ENCODE measurements at regions not wholly inside any gene's neighbourhood (a gene's known extent, or its start where the extent isn't known, plus 50 kb on each side); places are given as distances from the start of the nearest gene placed in this dataset.

DNA sequence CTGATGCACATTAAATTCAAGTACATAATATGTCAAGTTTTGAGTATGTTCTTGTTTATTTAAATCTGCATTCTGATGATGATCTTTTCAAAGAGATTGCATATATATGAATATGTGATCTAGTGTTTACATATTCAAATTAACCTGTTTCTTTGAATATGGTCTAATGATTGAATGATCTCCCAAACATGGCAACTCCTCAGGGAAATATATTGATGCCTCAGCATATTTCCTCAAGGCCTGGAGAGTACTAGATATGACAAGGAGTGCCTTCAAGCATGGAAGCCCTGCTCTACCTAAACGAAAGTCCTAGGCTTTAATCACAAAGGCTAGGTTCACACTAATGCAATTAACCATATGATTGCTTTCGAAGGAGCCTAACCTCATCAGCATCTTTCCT is 532.8 kb downstream of the ZIC1 start:
- DNase-seq, result no peak

DNA sequence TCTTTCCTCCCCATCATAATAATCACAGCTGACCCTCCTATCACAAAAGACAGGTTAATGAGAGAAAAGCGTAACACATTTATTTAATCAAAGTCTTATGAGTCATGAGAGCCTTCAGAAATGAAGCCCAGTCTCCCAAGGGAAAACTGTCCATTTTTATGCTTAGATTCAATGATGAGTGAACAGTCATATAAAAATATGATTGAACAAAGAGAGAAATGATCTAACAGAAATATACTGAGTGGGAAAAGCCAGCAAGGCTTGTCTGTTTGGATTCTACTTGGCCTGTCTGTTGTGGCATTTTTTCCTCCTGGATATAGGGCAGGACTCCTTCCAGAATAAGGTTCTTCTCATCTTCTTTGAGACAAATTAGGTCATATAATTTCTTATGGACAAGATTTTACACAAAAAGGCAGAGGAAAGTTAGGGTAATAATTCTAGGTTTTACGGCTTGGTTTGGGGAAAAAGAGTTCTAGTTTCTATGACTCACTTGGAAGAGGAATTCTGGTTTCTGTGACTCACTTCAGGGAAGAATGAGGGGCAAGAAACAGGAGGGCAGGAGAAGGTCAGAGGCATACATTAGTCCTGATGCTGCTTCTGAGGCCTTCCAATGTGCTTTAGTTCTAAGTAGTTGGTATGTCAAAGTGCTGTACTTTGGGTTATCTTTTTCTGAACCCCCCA is 534.2 kb downstream of the ZIC1 start:
- DNase-seq, result no peak

DNA sequence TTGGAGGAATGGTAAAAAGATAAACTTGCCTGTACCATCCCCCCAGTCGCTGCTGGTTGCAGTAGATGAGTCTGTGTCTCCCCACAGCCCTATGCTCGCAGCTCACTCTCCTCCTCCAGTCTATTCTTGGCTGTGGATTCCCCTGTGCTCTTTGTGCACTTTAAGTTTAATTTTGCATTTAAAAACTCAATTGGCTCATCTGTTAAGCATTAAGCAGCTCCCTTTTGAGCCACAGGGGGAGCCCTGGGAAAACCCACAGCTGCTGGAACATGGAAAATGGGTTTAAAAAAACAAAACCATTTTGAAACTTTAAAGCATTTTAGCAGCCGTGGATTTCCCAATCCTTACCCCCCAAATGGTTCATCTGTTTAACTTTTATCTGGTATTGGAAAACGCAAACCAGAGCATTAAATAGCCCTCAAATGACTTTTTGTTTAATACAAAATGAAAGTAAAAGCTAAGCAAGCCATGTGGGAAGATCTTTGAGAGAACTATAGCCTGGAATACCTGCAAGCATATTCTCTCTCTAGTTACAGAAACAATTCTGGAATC is 536.9 kb downstream of the ZIC1 start:
- DNase-seq, result no peak

DNA sequence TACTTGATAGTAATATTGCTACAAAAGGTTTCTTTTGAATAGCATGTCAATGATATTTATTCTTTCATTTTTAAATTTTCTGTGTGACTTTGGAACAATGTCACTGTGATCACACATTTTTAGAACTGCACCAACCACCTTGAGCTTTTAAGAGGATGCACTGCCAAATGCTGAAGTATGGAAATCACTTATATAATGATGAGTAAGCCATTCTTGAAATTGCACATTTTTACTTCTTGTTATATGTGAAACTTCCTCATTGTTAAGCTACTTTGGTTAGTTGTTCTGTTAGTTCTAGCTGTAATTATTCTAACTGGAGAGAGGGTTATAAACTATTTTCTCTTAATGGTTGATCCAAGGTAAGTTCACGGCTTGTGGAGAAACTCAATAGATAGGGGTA is 547.5 kb downstream of the ZIC1 start:
- DNase-seq, result no peak

DNA sequence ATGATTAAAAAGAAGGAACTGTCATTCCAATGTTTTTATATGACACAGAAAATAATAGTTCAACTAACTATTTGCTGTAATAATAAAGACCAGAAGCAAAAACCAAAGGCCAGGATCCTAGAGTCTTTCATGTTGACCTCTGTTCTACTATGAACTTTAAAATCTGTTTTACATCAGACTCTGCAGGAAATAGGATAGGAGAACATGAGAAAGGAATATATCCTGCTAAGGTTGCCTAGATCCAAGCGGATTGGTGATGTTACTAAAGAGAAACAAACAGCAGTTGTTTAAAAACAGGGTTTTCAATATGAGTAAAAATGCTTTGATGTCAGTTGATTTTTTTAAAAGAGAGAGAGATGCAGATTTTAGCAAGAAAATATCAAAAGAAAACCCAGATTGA is 549.6 kb downstream of the ZIC1 start:
- no peak for DNase-seq

DNA sequence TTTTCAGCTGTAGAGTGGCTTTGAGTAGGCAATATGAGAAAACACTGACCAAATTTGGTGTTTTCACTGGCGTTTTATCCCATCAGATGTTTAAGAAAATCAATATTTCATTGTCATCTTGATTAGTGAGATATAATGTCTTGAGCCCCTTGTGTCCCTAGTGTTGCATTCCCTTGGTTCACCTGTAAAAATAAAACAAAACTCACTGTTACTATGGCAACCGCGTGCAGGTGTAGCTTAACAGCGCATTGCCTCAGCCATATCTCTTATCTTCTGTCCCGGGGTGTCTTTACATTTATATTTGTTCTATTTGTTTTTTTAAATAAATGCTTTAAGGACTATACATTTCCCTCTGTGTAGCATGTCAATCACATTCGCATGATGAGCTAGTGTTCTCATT is 551.6 kb downstream of the ZIC1 start:
- DNase-seq, result no peak

DNA sequence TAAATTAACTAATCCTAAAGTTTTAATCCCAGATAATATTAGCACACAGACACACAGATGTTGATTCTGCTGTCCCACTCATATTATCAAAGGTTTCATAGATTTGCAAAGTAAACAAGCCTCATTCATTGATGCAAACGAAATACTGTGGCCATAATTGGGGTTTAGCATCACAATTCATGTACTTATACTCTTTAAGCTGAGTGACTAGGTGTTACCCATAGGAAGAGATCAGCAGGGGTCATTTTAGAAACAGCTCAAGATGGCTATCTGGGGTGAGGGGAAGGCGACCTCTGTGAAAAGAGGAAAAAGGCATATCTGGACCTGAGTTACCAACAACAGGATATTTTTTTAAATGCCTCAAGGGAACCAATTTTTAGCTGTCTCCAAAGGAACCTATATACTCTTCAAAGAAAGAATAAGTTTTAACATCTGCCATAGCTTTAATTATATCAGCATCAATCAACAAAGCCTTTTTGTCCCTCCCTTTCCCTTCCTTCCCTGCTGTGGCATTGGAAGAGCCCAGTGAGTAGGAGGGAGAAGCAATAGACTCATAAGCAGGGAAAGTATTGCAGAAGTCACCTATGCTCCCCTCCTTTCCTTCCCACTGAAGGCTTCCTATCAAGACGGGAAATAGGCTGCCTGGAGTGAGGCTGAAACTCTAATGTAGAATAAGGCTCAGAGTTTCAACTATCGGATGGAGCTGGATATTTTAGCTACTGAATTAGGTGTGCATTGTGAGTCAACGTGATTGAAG is 553.4 kb downstream of the ZIC1 start:
- DNase-seq, result no peak

DNA sequence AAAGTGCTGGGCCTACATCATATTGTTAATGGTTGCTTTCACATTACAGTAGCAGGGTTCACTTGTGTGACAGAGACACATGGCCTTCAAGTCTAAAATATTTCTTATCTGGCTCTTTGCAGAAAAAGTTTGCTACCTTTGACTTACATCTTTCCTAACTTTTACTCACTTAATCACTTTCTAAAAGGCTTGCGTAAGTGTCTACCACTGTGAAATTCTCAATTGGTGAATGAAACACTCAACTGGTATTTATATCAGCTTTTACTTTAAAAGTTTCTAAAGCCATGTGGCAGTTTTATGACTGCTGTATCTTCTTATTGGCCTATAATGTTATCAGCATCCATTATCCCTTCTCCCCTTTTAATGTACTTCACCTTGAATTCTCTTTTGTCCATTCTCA is 554.5 kb downstream of the ZIC1 start:
- no peak for DNase-seq

DNA sequence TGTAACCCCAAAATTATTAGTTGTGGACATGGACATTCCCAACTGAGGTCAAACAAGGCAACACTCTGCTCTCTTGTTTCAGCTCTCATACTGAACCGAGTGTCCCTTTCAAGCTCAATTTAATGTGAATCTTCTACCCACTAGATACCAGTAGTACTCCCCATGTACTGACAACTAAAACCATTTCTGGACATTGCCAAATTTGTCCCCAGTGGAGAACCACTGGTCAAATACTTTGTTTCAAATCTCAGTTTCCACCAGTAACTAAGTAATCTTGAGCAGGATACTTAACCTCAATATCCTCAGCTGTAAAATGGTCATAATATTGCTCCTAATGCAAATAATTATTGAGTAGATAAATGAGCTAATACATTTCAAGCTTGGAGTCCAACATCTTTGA is 566.0 kb downstream of the ZIC1 start:
- DNase-seq, result no peak

DNA sequence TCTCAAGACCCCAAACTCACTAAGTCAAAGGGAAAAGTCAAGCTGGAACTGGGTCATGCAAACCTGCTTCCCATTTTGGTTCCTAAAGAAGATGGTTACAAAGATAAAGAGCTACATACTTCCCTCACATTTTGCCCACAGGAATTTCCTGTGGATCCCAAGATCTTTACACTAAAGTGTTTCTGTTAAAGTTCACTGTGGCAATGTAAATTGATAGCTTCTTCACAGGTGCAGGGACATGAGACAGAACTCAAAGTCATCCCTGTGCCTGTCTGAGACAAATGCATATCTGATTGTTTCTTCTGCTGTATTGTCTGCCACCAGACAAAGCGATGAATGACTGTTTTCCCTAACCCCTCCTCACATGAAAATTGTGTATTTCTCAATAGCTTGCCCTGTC is 567.8 kb downstream of the ZIC1 start:
- no peak for DNase-seq

DNA sequence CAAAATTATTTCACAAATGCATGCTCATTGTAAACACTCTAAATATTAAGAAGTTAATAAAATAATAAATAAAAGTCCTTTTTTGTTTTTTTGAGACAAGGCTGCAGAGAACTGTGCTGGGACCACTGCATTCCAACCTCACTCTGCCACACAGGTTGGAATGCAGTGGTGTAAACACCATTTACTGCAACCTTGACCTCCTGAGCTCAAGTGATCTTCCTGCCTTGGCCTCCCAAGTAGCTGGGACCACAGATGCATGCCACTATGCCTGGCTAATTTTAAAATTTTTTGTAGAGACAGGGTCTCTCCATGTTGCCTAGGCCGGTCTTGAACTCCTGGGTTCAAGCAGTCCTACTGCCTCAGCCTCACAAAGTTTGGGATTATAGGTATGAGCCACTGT is 578.4 kb downstream of the ZIC1 start:
- no peak for DNase-seq

DNA sequence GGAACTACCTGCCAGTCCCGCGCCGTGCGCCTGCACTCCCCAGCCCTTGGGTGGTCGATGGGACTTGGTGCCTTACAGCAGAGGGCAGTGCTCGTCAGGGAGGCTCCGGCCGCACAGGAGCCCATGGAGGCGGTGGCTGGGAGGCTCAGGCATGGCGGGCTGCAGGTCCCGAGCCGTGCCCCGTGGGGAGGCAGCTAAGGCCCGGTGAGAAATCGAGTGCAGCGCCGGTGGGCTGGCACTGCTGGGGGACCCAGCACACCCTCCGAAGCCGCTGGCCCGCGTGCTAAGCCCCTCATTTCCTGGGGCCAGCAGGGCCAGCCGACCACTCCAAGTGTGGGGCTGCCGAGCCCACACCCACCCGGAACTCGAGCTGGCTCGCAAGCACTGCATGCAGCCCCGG is 580.2 kb downstream of the ZIC1 start:
- no peak for DNase-seq

DNA sequence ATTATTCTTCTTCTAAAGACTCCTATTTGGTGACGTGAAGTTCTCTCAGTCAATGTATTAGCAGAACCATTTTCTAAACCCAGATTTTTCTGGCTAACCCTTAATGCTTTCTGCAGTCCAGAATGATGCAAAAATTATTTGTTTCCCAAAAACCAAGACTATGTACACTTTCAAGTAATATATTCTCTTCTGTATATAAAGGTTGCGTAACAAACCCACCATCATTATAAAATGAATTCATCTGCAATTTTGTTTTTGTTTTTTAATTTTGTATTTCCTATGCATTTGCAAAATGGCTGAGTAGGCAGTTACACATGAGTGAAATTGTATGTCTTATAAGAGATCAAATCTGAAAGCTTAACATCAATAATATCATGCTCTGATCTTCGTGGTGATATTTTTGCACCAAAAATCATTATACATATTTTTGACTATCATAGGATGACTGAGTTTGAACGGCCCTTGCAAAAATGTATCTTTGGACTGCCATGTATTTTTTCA is 593.6 kb downstream of the ZIC1 start:
- DNase-seq, result no peak

DNA sequence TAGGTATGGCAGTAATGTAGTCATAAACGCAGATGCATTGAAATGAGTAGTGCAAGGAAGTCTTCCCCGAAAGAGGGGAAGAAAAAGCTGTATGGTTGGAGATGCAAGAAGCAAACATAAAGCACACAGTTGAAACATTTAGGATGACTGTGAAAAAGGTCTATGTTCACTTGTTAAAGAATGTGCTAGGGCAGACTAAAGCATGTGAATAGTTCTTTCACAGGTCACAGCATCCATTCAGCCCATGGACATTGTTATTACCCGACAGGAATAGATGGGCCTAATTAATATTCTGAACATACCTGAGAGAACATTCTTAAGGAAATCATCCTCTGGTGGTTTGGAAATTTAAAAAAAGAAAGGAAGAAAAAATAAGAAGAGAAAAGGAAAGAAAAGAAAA is 595.2 kb downstream of the ZIC1 start:
- no peak for DNase-seq

DNA sequence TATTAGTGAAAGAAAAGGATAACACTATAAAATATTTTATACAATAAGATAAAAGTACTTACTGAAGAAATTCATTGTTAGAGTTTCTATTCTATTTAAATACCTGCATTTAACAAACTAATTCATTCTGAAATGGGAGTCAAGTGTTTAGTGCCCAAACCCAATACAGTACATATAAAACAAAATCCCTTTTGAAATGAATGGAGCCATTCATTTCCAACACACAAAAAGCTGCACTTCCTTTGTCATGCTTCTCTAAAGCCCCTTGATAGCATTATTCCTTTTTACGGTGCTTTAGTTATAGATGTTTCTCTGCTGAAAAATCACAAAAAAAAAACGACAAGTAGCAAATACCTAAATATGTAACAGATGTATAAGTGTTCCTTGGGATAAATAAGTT is 596.3 kb downstream of the ZIC1 start:
- DNase-seq, result no peak

DNA sequence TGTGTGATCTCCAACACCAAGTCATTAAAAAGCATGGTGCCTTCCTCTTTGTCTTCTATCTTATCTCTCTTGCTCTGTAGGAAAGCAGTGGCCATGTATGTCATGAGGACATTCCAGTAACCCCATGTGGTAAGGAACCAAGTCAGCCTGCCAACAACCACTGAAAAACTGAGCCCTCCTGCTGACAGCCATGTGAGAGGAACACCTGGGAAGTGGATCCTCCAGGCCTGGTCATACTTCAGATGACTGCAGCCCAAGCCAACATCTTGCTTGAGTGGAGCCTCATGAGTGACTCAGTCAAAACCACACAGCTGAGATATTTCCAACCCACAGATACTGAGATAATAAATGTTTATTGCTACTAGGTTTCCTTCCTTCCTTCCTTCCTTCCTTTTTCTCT is 597.3 kb downstream of the ZIC1 start:
- no peak for DNase-seq

DNA sequence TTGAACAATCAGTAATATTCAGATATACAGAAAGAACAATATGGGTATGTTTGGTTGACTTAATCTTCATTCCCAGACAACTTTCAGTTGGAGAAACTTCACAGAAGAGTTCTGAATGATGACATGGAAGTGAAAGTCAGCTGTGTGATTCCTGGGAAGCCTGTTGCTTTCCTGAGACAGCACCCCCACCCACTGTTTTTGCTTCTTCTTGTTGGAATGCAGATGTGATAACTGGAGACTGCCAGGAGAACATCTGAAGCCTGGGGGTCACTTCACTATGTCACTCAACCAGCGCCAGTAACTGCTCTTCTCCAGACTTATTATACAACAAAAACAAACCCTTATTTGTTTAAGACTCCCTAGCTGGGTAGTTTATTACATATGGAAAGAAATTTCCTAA is 599.4 kb downstream of the ZIC1 start:
- no peak for DNase-seq

DNA sequence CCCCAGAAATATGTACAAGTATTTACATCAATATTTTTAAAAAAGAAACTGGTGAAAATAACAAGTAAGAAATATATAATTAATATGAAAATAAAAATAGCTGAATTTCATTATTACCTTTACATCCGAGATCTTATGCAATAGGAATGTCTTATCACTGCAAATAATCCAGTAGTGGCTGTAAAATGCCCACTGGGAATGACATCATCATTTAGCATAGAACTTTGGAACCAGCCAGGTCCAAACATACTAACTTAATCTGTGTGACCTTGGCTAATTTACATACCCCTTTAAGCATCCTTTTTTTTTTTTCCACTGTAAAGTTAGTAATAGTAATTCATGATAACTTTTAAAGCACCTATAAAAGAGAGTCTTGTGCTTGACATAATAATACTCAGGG is 611.7 kb downstream of the ZIC1 start:
- DNase-seq, result no peak

DNA sequence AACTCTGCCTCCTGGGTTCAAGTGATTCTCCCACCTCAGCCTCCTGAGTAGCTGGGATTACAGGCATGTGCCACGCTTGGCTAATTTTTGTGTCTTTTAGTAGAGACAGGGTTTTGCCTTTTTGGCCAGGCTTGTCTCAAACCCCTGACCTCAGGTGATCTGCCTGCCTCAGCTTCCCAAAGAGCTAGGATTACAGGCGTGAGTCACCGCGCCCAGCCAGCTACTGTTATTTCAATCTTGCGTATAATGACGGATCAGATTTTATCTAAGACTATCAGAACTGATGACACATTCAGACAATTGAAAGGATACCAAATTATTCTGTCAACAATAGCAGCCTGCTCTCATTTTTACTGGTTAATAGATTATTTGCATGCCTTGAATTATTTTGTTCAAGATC is 612.2 kb downstream of the ZIC1 start:
- no peak for DNase-seq

DNA sequence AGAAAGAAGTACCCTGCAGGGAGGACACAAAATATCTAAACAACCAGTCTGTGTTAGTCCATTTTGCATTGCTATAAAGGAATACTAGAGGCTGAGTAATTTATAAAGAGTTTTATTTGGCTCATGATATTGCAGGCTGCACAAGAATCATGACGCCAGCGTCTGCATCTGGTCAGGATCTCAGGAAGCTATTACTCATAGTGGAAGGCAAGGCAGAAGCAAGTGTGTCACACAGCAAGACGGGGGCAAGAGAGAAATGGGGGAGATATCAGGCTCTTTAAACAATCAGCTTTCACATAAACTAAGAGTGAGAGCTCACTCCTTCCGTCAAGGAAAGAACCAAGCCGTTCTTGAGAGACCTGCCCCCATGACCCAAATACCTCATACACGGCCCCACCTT is 614.8 kb downstream of the ZIC1 start:
- no peak for DNase-seq

DNA sequence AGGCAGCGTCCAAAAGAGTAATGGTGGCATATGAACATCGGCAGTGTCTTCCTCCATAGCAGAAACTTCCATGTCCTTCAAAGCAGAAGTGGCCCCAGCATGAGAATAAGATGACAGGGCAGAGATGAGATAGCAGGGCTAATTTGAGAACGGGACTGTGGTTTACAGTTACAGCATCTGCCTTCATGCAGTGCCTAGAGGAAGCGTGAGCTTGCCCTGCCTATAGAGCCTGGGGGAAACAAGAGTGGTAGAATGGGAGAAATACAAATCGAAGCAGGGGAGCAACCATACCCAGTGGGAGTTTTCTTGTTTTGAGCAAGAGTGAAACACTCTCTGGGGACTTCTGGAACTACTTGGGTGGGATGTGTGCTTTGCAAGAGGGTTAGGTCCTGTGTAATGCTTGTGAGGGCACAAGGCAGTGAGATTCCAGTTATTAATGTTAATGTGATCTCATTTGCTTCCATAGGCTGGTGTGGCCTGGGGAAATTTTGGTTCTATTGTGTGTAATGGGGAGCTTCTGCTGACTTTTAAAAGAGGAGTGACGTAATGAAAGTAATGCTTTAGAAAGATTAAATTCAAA is 616.9 kb downstream of the ZIC1 start:
- DNase-seq, result no peak

DNA sequence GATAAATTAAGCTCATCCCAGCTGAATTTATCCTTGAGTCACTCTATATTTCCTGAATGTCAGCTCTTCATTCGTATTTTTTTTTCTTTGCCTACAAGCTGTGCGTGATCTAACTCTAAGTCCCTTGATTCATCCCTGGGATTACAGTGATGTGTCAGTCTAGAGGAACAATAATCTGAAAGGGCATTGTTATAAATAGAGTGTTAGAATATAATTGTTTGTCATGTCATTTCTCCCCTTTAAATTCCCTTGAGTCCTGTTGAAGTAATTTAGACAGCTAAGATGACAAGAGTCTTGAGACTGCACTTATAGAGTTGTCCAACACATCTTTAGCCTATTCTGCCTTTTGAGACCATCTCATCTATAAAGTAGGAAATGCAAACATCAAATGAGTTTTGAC is 621.8 kb downstream of the ZIC1 start:
- DNase-seq, result no peak

DNA sequence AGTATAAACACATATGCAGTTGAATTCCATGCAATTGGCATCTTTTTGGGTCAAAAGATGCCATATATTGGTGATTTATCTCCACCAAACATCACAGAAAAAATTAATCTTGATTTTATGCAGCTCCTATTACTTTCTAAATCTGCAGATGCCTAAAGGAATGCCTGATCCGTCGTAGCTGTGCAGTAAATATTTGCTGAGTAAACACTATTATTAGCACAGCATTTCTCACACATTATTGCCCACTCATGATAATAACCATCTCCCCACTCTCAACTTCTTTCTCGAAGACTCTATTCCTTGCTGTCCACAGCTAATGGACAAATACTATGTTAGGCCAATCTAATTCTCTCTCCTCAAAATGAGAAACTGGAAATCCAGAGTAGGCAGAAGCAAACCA is 625.2 kb downstream of the ZIC1 start:
- no peak for DNase-seq

DNA sequence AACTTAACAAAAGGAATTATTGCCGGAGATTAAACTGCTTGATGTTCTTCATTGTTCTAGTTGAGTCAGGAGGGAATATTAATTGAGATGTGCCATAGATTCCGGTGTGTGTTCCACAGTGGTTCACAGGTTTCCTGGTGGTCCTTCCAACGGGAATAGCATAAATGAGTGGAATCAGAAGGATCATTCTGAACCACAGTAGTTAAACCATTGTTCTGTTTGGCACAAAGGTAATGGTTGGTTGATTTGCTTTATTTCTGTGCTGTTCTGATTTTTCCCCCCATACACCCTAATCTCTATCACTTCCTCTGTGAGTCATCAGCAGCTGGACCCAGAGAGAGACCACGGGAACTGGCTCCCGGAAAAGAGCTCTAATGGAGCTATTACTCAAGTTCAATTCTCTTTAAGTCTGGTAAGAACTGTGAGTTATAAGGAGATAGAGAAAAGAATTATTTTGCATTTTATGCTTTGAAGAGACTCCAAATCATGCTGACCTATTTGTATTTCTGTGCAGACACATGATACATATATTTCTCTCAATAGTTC is 627.2 kb downstream of the ZIC1 start:
- DNase-seq, result no peak

All from inflammatory macrophage treated with lipopolysaccharide for 4 hours (primary cell).